Endothelial cell (in vitro differentiated cells): ENCODE measurements at regions not wholly inside any gene's neighbourhood (a gene's known extent, or its start where the extent isn't known, plus 50 kb on each side); places are given as distances from the start of the nearest gene placed in this dataset.

ENCODE experiments used
- DNase-seq: peaks from one replicate; pipeline ENCODE4 v3.0.0; 2021; ENCODE audit warnings: low spot score
- H3K27ac Mint-ChIP-seq: one replicate; pipeline ENCODE4 v1.8.0; 2021; ENCODE audit warnings: mixed read lengths, inconsistent platforms; ENCODE audit not compliant: unreplicated experiment
- H3K27me3 Mint-ChIP-seq: one replicate; pipeline ENCODE4 v1.8.0; 2021; ENCODE audit warnings: mild to moderate bottlenecking, moderate library complexity, mixed read lengths, inconsistent platforms; ENCODE audit not compliant: unreplicated experiment
- H3K36me3 Mint-ChIP-seq: one replicate; pipeline ENCODE4 v1.8.0; 2021; ENCODE audit warnings: mild to moderate bottlenecking, low read depth, mixed read lengths, inconsistent platforms; ENCODE audit not compliant: unreplicated experiment
- H3K4me1 Mint-ChIP-seq: one replicate; pipeline ENCODE4 v1.8.0; 2021; ENCODE audit warnings: mild to moderate bottlenecking, mixed read lengths, inconsistent platforms; ENCODE audit not compliant: unreplicated experiment
- H3K4me3 Mint-ChIP-seq: one replicate; pipeline ENCODE4 v1.8.0; 2021; ENCODE audit warnings: mild to moderate bottlenecking, mixed read lengths, inconsistent platforms; ENCODE audit not compliant: unreplicated experiment
- H3K9me3 Mint-ChIP-seq: one replicate; pipeline ENCODE4 v1.8.0; 2021; ENCODE audit warnings: mixed read lengths, inconsistent platforms; ENCODE audit not compliant: unreplicated experiment
- TF ChIP-seq, protein P1 (sequence below): fragments of 200-600 bp; sonication (generic); IDR thresholded peaks from one replicate; pipeline ENCODE4 v1.5.0; 2021; ENCODE audit warnings: antibody characterized with exemption; ENCODE audit not compliant: unreplicated experiment

- TF ChIP-seq, protein P1, sequence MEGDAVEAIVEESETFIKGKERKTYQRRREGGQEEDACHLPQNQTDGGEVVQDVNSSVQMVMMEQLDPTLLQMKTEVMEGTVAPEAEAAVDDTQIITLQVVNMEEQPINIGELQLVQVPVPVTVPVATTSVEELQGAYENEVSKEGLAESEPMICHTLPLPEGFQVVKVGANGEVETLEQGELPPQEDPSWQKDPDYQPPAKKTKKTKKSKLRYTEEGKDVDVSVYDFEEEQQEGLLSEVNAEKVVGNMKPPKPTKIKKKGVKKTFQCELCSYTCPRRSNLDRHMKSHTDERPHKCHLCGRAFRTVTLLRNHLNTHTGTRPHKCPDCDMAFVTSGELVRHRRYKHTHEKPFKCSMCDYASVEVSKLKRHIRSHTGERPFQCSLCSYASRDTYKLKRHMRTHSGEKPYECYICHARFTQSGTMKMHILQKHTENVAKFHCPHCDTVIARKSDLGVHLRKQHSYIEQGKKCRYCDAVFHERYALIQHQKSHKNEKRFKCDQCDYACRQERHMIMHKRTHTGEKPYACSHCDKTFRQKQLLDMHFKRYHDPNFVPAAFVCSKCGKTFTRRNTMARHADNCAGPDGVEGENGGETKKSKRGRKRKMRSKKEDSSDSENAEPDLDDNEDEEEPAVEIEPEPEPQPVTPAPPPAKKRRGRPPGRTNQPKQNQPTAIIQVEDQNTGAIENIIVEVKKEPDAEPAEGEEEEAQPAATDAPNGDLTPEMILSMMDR: no peak
- Mint-ChIP-seq H3K36me3 (no peaks in the 10 kb centered on the region), H3K4me1 (peaks cover 2% of the 10 kb centered on the region), H3K4me3 (no peak overlapping the region), H3K9me3 (no peaks in the 10 kb centered on the region), H3K27me3 (no peaks in the 10 kb centered on the region), H3K27ac (no peak overlapping the region)
- DNase-seq: no peak
Observed at GRCh38 chr12:46438719-46439319, 66.2 kb upstream of the SLC38A2 start.

DNA sequence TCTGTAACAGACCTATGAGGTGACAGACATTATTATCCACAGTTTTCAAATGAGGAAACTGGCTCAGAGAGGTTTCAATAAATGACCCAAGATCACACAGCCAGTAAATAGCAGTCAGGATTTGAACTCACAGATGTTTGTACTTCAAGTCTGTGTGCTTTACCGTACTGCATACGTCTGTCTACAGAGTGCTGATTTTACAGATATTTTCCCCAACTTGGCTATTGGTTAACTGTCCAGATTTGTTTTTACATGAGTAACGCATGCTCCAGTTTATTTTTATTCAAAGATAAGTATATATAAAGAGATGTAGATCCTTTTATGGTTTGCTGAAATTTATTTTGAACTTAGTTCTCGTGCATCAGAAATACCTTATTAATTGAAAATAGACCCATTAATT lies 65.7 kb upstream of the SLC38A2 start:
- no peaks in the 10 kb centered on the region for H3K36me3 Mint-ChIP-seq
- no peak for DNase-seq
- no peak overlapping the region for H3K27ac Mint-ChIP-seq
- H3K4me3 Mint-ChIP-seq: no peak overlapping the region
- peaks cover 3% of the 10 kb centered on the region for H3K27me3 Mint-ChIP-seq
- H3K4me1 Mint-ChIP-seq: peaks cover 5% of the 10 kb centered on the region
- TF ChIP-seq, protein P1: no peak
- no peaks in the 10 kb centered on the region for H3K9me3 Mint-ChIP-seq

GRCh38 chr12:46437469-46437868 lies 64.9 kb upstream of the SLC38A2 start:
- H3K27me3 Mint-ChIP-seq: peaks cover 3% of the 10 kb centered on the region
- peaks cover 8% of the 10 kb centered on the region for H3K4me1 Mint-ChIP-seq
- no peaks in the 10 kb centered on the region for H3K9me3 Mint-ChIP-seq
- TF ChIP-seq, protein P1: no peak
- H3K36me3 Mint-ChIP-seq: no peaks in the 10 kb centered on the region
- H3K4me3 Mint-ChIP-seq: no peak overlapping the region
- H3K27ac Mint-ChIP-seq: no peak overlapping the region
- no peak for DNase-seq

DNA sequence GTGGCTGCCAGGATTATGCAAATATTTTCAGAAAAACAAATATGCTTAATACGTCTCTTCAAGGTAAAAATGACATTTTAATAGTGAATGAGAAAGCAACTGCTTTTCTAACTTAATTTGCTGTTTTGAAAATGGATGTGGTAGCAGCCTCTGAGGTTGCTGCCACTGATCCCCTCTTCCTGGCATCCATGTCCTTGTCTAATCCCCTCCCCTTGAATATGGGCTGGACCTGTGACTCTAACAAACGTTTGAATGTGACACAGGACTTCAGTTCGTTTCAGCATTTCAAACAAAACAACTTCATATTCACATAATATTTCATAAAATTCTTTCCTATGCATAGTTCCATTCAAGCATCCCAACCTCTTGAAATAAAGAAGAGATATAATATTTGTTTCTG lies 64.2 kb upstream of the SLC38A2 start:
- no peak for DNase-seq
- Mint-ChIP-seq H3K4me1 (peaks cover 15% of the 10 kb centered on the region), H3K27me3 (peaks cover 3% of the 10 kb centered on the region), H3K27ac (no peak overlapping the region), H3K36me3 (no peaks in the 10 kb centered on the region), H3K9me3 (no peaks in the 10 kb centered on the region), H3K4me3 (no peak overlapping the region)
- TF ChIP-seq, protein P1: no peak

DNA sequence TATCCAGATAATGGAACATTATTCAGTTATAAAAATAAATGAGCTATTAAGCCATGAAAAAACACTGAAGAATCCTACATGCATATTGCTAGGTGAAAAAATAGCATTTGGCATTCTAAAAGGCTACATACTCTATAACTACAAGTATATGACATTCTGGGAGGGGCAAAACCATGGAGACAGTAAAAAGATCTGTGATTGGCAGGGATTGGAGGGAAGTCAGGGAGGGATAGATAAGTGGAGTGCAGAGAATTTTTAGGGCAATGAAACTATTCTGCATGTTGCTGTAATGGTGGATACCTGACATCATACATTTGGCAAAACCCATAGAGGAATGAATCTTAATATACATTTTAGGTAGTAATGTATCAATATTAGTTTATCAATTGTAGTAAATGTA lies 63.1 kb upstream of the SLC38A2 start:
- Mint-ChIP-seq H3K4me3 (no peak overlapping the region), H3K9me3 (no peaks in the 10 kb centered on the region), H3K4me1 (peaks cover 21% of the 10 kb centered on the region), H3K27ac (no peak overlapping the region), H3K27me3 (peaks cover 3% of the 10 kb centered on the region), H3K36me3 (no peaks in the 10 kb centered on the region)
- no peak for DNase-seq
- TF ChIP-seq, protein P1: no peak
